UCSD-AML1 (cell line): ENCODE measurements at regions not wholly inside any gene's neighbourhood (a gene's known extent, or its start where the extent isn't known, plus 50 kb on each side); places are given as distances from the start of the nearest gene placed in this dataset.
"Not testable (repeated sequence)": the region's sequence is repeated elsewhere in the genome, so short reads cannot be mapped to it uniquely, and the experiment has no call there.

Experiments used
- DNase-seq: peaks from one replicate; lab custom pipeline; 2025; ENCODE audit not compliant: unreplicated experiment; lab: John Stamatoyannopoulos, UW

DNA sequence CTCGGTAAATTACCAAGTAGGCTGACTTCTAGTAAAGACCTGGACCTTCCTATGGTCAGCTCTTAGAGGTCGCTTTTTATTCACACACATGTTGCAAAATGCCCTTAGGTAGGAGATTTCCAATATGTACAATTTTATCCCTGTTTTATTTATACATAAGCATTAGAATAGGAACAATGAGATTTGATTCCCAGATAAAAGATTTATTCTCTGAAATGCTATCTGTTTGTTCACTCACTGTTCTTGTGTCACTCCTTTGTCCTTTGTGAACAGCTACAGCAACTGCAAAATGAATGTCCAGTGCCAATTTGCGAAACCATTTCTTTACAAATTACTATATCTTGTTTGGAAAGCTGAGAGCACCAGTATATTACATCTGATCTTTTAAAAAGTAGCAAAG is 991.5 kb upstream of the TYRP1 start:
- no peak for DNase-seq

DNA sequence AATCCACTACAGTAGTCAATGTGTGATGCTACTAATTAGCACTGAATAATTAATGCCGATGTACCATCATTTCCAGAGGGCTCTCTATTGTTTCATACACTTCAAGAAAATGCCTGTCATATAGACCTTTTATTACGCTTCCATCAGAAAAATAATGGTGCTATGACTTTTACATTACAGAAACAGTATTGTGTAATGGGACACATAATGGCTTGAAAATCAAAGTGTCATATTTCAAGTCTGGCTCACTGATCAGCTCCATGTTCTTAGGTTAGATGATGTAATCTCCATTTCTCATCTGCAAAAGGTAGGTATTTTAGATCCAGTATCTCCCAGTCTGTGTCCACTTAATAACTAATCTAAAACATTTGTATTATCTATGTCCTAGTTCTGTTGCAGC is 990.6 kb upstream of the TYRP1 start:
- DNase-seq, result no peak

GRCh38 chr9:11704198-11704597 is 989.0 kb upstream of the TYRP1 start:
- not testable (repeated sequence) for DNase-seq

- no peak for DNase-seq
Observed at GRCh38 chr9:11708899-11709298, 984.3 kb upstream of the TYRP1 start.

DNA sequence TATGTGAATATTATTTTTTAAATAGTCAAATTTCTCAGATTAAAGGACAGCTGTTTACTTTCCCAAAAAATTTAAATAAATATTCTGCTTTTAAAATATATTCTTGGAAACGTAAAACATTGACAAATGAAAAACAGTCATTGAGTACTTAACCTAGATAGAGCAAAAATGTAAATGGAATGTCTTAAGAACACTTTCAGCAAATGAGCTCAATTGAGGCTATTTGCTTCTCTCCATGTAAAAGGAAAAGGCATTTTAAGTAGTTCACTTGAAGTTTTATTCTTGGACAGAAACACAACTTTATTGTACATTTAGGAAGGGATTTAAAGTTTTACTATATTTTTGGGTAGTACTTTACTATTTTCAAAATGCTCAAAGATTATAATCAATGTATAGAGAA is 983.6 kb upstream of the TYRP1 start:
- DNase-seq, result no peak

DNA sequence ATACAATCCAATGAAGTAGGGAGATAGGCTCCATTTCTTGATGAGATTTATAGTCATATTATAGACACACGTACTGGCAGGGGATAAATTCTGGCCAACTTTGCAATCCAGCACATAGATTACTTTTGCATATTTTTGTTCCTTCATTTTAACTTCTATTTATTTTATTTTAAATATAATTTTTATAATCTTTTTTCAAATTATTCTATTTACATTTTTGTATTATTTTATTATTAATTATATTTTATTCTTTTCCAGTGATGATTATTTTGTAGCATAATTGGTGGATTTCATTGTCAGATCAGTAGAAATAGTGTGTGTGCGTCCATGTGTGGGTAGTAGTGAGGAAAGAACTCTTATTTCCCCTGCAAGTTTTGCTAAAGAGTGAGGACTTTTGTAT is 980.1 kb upstream of the TYRP1 start:
- no peak for DNase-seq

- no peak for DNase-seq
Observed at GRCh38 chr9:11722957-11723356, 970.2 kb upstream of the TYRP1 start.

- no peak for DNase-seq
Observed at GRCh38 chr9:11726659-11727058, 966.5 kb upstream of the TYRP1 start.

DNA sequence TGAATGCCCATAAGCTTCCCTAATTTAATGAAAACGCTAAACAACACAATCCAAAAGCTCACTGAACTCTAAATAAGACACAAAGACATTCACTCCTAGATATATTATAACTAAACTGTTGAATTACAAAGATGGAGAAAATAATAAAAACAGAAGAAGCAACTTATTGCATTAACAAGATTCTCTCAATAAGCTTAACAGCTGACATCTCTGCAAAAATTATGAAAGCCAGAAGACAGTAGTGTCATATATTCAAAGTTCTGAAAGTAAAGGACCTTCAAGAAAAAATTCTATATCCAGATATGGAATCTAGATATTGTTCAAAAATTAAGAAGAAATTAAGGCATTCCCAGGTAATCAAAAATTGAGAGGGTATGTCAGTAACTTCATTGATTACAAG is 957.8 kb upstream of the TYRP1 start:
- DNase-seq, result no peak

DNA sequence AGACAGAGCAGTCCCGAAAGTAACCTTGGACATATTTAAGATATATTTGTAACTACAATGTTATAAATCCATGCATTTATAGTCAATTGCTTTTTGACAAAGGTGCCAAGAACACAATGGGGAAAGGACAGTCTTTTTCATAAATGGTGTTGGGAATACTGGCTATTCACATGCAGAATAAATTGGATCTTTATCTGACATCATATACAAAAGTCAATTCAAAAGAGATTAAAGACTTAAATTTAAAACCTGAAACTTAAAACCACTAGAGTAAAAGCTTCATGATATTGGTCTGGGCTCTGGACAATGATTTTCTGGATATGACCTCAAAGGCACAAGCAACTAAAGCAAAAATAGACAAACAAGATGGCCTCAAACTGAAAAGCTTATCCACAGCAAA is 950.7 kb upstream of the TYRP1 start:
- no peak for DNase-seq

GRCh38 chr9:11743356-11743755 is 949.8 kb upstream of the TYRP1 start:
- DNase-seq, result no peak

DNA sequence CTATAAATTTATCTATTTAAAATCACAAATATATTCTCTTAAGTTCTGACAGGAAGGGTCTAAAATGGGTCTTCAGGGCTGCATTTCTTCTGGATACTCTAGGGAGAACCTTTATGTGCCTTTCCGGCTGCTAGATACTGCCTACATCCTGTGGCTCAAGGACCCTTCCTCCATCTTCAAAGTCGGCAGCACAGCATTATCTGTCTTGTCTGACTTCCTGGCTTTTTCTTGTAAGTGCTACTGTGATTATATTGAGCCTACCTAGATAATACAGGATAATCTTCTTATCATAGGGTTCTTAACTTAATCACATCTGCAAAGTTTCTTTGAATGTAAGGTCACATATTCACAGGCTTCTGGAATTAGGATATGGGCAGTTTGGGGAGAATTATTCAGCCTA is 943.8 kb upstream of the TYRP1 start:
- no peak for DNase-seq

GRCh38 chr9:11755951-11756350 is 937.2 kb upstream of the TYRP1 start:
- no peak for DNase-seq

- no peak for DNase-seq
Observed at GRCh38 chr9:11757408-11757807, 935.8 kb upstream of the TYRP1 start.

GRCh38 chr9:11758016-11758415 is 935.2 kb upstream of the TYRP1 start:
- DNase-seq, result no peak

GRCh38 chr9:11779971-11780370 is 913.2 kb upstream of the TYRP1 start:
- no peak for DNase-seq

- DNase-seq, result no peak
Observed at GRCh38 chr9:11792870-11793269, 900.3 kb upstream of the TYRP1 start.

DNA sequence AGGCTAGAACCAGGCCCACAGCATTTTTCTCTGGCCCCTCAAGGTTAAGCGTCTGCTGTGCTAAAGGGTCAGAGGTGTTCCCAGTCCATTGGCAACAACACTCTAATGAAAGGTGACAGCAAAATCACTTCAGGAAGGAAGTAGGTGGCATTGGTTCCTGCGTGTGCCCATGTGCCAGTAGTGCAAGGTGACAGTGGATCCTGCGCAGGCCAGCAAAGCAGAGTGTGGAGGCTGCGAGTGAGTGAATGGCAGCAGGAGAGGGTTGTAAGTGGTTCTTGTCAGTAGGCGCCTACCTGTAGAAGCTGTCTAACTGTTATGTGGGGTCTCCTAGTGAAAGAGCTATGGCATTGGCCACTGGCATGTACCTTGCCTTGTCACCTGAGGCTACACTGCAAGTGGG is 898.2 kb upstream of the TYRP1 start:
- DNase-seq, result no peak

- no peak for DNase-seq
Observed at GRCh38 chr9:11805969-11806368, 887.2 kb upstream of the TYRP1 start.

DNA sequence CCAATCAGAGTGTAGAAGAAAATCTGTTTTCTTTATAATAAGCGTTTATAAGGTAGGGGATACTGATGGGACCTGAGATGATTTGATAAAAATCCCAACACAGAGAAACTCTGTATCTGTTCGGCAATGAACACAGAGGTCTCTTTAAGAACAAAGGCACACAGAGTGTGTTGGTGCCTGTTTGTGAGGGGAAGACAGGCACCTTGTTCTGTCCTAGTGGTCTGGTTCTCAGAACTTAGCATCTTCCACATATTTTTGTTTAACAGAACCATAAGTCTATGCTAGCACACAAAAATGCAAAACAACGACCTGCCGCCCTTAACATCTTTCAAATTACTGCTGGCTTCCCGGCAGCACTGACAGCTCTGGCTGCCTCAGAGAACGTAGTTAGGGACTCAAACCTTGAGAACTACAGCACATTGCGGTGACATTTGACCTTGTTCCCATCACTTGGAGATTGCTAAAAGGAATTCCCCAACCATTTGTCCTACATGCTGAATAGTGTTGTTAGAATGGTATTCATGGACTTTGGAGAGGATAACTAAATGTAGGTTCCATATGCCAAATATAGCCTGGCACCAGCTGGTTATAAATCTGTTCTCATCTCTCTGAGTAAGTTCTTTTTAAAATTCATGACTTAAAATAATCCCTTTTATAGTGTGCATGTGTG is 871.7 kb upstream of the TYRP1 start:
- no peak for DNase-seq

DNA sequence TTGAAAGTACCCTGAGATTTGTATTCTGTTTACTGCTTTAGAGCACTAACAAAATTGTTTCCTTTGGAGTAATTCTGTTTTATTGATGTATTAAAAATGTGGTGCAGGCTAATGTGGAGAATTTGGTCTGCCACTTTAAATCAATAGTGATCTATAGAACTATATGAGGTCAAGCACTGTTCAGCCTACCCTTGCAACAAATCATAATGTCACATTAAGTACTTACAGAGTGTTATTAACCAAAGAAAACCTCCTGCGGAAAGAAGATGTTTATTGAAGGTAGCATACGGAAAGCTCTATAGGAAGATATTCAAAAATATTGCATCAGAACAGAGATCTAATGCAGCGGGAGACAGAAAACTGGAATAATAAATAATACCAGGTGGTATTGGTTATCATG is 865.0 kb upstream of the TYRP1 start:
- no peak for DNase-seq

GRCh38 chr9:11833056-11833455 is 860.1 kb upstream of the TYRP1 start:
- no peak for DNase-seq

GRCh38 chr9:11868795-11869194 is 824.4 kb upstream of the TYRP1 start:
- DNase-seq, result no peak

DNA sequence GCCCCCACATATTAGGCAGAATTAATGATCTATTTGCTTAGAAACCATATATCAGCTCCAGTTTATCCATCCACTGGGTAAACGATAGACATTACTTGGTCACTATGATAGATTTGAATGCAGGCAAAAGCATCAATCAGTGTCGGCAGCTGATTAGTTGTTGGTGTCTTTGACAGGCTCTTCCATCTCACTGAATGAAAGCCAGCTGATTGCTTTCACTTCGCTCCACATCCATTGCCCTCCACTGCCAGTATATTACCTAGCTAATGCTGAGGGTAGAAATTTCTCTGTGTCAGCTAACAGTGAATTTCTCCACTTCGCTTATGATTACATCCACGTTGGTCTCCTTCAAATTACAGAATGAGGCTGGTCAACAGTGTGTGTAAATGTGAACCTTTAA is 821.3 kb upstream of the TYRP1 start:
- no peak for DNase-seq
